Ishikawa (cell line): ENCODE measurements at regions not wholly inside any gene's neighbourhood (a gene's known extent, or its start where the extent isn't known, plus 50 kb on each side); places are given as distances from the start of the nearest gene placed in this dataset.

Source experiments
- CEBPB ChIP-seq: IDR thresholded peaks from 2 replicates; pipeline ENCODE4 v1.6.1; 2012
- CREB1 ChIP-seq: IDR thresholded peaks from 2 replicates; pipeline ENCODE4 v1.6.1; 2012; ENCODE audit warnings: low read depth
- EGR1 ChIP-seq: IDR thresholded peaks from 2 replicates; pipeline ENCODE4 v1.6.1; 2012
- EP300 ChIP-seq: IDR thresholded peaks from 2 replicates; pipeline ENCODE4 v1.6.1; 2012; ENCODE audit warnings: borderline replicate concordance
- FOXM1 ChIP-seq: IDR thresholded peaks from 2 replicates; pipeline ENCODE4 v1.6.1; 2012; ENCODE audit warnings: low read depth, borderline replicate concordance
- MAX ChIP-seq: IDR thresholded peaks from 2 replicates; pipeline ENCODE4 v1.6.1; 2012
- NFIC ChIP-seq: IDR thresholded peaks from 2 replicates; pipeline ENCODE4 v1.6.1; 2012
- RAD21 ChIP-seq: IDR thresholded peaks from 2 replicates; pipeline ENCODE4 v1.6.1; 2012; ENCODE audit warnings: low read depth
- REST ChIP-seq: IDR thresholded peaks from 2 replicates; pipeline ENCODE4 v1.6.1; 2012; ENCODE audit warnings: low read depth, mild to moderate bottlenecking
- TAF1 ChIP-seq: IDR thresholded peaks from 2 replicates; pipeline ENCODE4 v1.6.1; 2012; ENCODE audit warnings: low read depth, mild to moderate bottlenecking
- TCF12 ChIP-seq: IDR thresholded peaks from 2 replicates; pipeline ENCODE4 v1.6.1; 2012; ENCODE audit warnings: low read depth
- TEAD4 ChIP-seq: IDR thresholded peaks from 2 replicates; pipeline ENCODE4 v1.6.1; 2012
- USF1 ChIP-seq: IDR thresholded peaks from 2 replicates; pipeline ENCODE4 v1.6.1; 2012
- YY1 ChIP-seq: IDR thresholded peaks from 2 replicates; pipeline ENCODE4 v1.6.1; 2012; ENCODE audit warnings: low read depth
- ZBTB7A ChIP-seq: IDR thresholded peaks from 2 replicates; pipeline ENCODE4 v1.6.1; 2012; ENCODE audit warnings: low read depth

GRCh38 chr4:13299343-13299742 lies 184.8 kb downstream of the RAB28 start:
- no peak for TF ChIP-seq MAX
- no peak for TF ChIP-seq TEAD4
- TF ChIP-seq NFIC: no peak
- TF ChIP-seq USF1: no peak
- TF ChIP-seq RAD21: no peak
- no peak for TF ChIP-seq FOXM1

- TF ChIP-seq ZBTB7A (no peak), MAX (no peak), NFIC (no peak), RAD21 (no peak), FOXM1 (no peak), CEBPB (no peak), YY1 (no peak), CREB1 (no peak), EGR1 (no peak), TEAD4 (no peak), TCF12 (no peak), EP300 (no peak), TAF1 (no peak), REST (no peak), USF1 (no peak)
These were observed 185.5 kb downstream of the RAB28 start for GRCh38 chr4:13298655-13299054.

GRCh38 chr4:13296986-13297385 lies 187.2 kb downstream of the RAB28 start:
- no peak for TF ChIP-seq EGR1
- no peak for TF ChIP-seq TEAD4
- no peak for TF ChIP-seq MAX
- TF ChIP-seq CREB1: no peak

- TF ChIP-seq EP300: no peak
- TF ChIP-seq USF1: no peak
- no peak for TF ChIP-seq NFIC
- TF ChIP-seq MAX: no peak
- no peak for TF ChIP-seq TAF1
- TF ChIP-seq EGR1: no peak
- no peak for TF ChIP-seq TCF12
- no peak for TF ChIP-seq YY1
- no peak for TF ChIP-seq FOXM1
- no peak for TF ChIP-seq RAD21
- TF ChIP-seq REST: no peak
- TF ChIP-seq CREB1: no peak
- TF ChIP-seq ZBTB7A: no peak
- no peak for TF ChIP-seq TEAD4
- TF ChIP-seq CEBPB: no peak
These were observed 189.1 kb downstream of the RAB28 start for GRCh38 chr4:13294961-13295605.

GRCh38 chr4:13292372-13292771 lies 191.8 kb downstream of the RAB28 start:
- TF ChIP-seq REST: no peak
- TF ChIP-seq TAF1: no peak
- no peak for TF ChIP-seq TEAD4
- no peak for TF ChIP-seq ZBTB7A
- TF ChIP-seq CEBPB: no peak
- no peak for TF ChIP-seq USF1
- no peak for TF ChIP-seq EP300
- TF ChIP-seq MAX: no peak
- no peak for TF ChIP-seq RAD21
- TF ChIP-seq CREB1: no peak
- no peak for TF ChIP-seq TCF12
- no peak for TF ChIP-seq YY1
- no peak for TF ChIP-seq FOXM1
